HEK293T (cell line): ENCODE measurements at regions not wholly inside any gene's neighbourhood (a gene's known extent, or its start where the extent isn't known, plus 50 kb on each side); places are given as distances from the start of the nearest gene placed in this dataset.

Source experiments
- CTCF ChIA-PET: fragments of 350-600 bp; formaldehyde crosslinking; extraction: SDS; loops from one replicate; lab custom pipeline; 2021; ENCODE audit warnings: antibody characterized with exemption, inconsistent platforms; lab: Yijun Ruan, JAX
- POLR2A ChIA-PET: fragments of 350-600 bp; formaldehyde crosslinking; extraction: SDS; loops from one replicate; lab custom pipeline; 2020; ENCODE audit warnings: antibody characterized with exemption, inconsistent platforms; lab: Yijun Ruan, JAX
- DNase-seq: peaks from one replicate; pipeline ENCODE4 v3.0.0; 2012; ENCODE audit warnings: mixed read lengths; ENCODE audit errors: extremely low spot score
- ARNT ChIP-seq: fragments of 450-650 bp; IDR thresholded peaks from 2 replicates; pipeline ENCODE4 v1.6.1; 2017; ENCODE audit warnings: mild to moderate bottlenecking
- BHLHE40 ChIP-seq: fragments of 450-650 bp; IDR thresholded peaks from 2 replicates; pipeline ENCODE4 v1.6.1; 2016; ENCODE audit warnings: mild to moderate bottlenecking, moderate library complexity, borderline replicate concordance
- CTBP1 ChIP-seq: fragments of 450-650 bp; IDR thresholded peaks from 2 replicates; pipeline ENCODE4 v1.6.1; 2016; ENCODE audit warnings: borderline replicate concordance
- ELF4 ChIP-seq: fragments of 450-650 bp; IDR thresholded peaks from 2 replicates; pipeline ENCODE4 v1.6.1; 2017; ENCODE audit warnings: antibody characterized with exemption
- FOXA1 ChIP-seq: fragments of 450-650 bp; IDR thresholded peaks from 2 replicates; pipeline ENCODE4 v1.6.1; 2016; ENCODE audit warnings: mild to moderate bottlenecking
- FOXK2 ChIP-seq: fragments of 450-650 bp; IDR thresholded peaks from 2 replicates; pipeline ENCODE4 v1.6.1; 2016; ENCODE audit warnings: mild to moderate bottlenecking
- FOXM1 ChIP-seq: fragments of 450-650 bp; IDR thresholded peaks from 2 replicates; pipeline ENCODE4 v1.6.1; 2017; ENCODE audit warnings: mild to moderate bottlenecking, borderline replicate concordance
- HDGF ChIP-seq: fragments of 450-650 bp; IDR thresholded peaks from 2 replicates; pipeline ENCODE4 v1.6.1; 2017; ENCODE audit warnings: antibody characterized with exemption, borderline replicate concordance
- L3MBTL2 ChIP-seq: fragments of 450-650 bp; conservative IDR thresholded peaks from 2 replicates; pipeline ENCODE4 v1.6.1; 2016; ENCODE audit warnings: mild to moderate bottlenecking
- LEF1 ChIP-seq: fragments of 450-650 bp; IDR thresholded peaks from 2 replicates; pipeline ENCODE4 v1.6.1; 2017; ENCODE audit warnings: mild to moderate bottlenecking, borderline replicate concordance
- NFRKB ChIP-seq: fragments of 450-650 bp; IDR thresholded peaks from 2 replicates; pipeline ENCODE4 v1.6.1; 2016; ENCODE audit warnings: mild to moderate bottlenecking, moderate library complexity
- SP1 ChIP-seq: fragments of 450-650 bp; IDR thresholded peaks from 2 replicates; pipeline ENCODE4 v1.6.1; 2017
- SUZ12 ChIP-seq: fragments of 450-650 bp; IDR thresholded peaks from 2 replicates; pipeline ENCODE4 v1.6.1; 2016; ENCODE audit warnings: mild to moderate bottlenecking
- TARDBP ChIP-seq: fragments of 450-650 bp; IDR thresholded peaks from 2 replicates; pipeline ENCODE4 v1.6.1; 2016
- ZNF384 ChIP-seq: fragments of 450-650 bp; IDR thresholded peaks from 2 replicates; pipeline ENCODE4 v1.6.1; 2016
- TF ChIP-seq, protein P1 (sequence below): fragments of 450-650 bp; IDR thresholded peaks from 2 replicates; pipeline ENCODE4 v1.6.1; 2016

DNA sequence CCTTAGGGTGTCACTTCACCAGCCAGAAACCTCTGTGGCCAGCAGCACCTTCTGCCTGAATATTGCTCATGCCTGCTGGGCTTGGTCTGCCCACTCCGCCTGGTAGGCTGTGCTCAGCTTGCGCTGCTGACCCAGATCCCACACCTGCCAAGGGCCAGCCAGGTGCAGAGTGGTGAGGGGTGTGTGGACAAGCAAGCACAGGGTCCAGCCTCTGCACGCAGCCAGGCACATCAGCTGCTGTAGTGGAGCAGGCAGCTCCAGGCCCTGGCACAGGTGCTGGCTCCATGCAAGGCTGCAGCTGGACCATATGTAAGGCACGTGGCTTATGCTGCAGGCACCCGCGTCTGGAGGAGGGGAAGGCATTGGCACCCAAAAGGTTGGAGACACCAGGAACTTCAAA lies 567.4 kb downstream of the INHBA start:
- no peak for DNase-seq
- POLR2A ChIA-PET, result no interaction called here
- no peak for TF ChIP-seq HDGF
- no peak for TF ChIP-seq SP1
- CTCF ChIA-PET, result no interaction called here

DNA sequence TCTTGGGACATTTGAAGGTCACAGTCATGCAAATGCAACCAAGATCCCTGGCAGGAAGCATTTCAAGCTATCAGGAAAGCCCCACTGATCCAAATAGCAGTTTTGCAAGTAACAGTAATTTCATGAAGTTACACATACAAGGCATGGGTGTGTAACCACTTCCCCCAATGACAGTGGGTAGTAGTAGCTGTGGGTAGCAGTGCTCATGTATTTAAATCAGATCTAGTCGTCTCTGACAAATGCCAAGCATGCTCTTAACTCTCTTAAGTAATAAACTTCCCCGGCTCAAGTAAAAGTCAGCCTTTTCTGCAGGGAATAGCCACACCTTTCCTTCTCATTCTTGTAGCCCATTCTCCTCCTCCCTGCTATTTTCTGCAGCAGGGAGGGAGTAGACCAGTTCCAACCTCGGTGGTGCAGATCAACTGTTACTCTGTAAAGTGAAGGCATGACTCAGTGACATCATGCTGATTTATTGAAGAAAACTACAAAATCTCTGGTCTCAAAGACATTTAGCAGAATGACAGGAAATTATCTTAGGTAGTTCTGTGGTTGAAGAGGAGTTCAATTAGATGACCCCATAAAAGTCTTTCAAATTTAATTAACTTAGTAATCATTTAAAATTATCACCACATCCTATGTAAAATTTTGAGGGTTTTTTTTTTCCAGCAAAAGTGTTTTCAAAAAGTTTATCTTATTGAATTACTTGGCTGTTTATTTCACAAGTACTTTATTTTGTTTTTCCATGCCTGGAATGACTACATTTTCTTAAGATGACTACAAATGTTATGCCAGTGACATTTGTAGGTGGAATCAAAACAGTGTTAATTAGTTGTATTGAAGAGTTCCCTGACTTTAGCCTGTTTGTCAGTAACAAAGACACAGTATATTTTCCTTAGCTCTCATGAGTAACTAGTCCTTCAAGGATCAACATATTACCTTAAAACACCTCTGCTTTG lies 568.3 kb downstream of the INHBA start:
- TF ChIP-seq ZNF384, result no peak
- TF ChIP-seq CTBP1, result no peak
- TF ChIP-seq, protein P1, sequence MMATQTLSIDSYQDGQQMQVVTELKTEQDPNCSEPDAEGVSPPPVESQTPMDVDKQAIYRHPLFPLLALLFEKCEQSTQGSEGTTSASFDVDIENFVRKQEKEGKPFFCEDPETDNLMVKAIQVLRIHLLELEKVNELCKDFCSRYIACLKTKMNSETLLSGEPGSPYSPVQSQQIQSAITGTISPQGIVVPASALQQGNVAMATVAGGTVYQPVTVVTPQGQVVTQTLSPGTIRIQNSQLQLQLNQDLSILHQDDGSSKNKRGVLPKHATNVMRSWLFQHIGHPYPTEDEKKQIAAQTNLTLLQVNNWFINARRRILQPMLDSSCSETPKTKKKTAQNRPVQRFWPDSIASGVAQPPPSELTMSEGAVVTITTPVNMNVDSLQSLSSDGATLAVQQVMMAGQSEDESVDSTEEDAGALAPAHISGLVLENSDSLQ, result peak; percentile 51; the same call in 1 of the 2 replicates
- no peak for TF ChIP-seq FOXM1
- ChIA-PET POLR2A (no interaction called here), CTCF (no interaction called here)
- no peak for DNase-seq

DNA sequence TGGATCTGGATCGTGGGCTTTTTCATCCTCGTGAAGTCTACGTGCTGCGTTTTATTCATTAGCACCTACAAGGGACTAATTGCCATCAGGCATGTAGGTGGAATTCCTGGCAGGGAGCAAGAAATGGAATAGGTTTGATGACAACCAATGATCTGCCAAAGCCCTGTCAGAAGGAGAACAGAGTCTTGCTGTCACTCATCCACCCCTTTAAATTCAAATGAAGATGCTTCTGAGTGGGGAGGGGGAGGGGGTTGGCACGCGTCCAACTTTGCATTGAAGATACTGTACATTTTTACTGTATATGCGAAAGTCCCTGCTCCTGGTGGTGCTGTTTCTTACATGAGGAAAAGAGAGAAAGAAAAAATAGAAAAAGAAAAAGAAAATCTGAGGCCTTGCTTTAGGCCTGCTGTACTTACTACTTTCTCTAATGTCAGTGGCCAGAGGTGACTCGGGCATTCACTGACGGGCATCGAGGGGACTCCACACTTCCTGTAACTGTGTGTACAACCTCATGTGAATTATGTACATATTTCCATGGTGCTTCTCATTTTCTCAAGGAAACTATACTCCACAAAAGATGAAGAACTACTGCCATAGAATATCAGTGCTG lies 569.1 kb downstream of the INHBA start:
- no peak for TF ChIP-seq HDGF
- TF ChIP-seq FOXA1, result no peak
- POLR2A ChIA-PET, result no interaction called here
- CTCF ChIA-PET, result no interaction called here
- no peak for DNase-seq

DNA sequence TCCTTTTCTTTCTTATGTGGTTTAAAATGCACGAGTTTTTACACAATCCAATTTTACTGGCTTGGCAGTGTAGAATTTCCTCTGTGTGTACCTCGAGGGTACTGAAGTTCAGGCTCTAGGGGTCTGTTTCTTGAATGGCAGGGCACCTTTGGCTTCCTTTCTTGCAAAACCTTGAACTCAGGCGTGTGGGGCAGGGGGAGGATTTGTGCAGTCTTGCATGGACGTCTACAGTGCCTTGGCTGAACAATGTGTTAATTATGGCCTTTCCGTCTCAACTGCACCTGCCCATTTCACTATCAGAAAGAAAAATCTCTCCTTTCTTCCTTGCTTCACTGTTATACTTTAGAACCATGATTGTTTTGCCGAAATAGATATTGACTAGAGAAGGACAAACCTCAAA lies 570.9 kb downstream of the INHBA start:
- ChIA-PET POLR2A (no interaction called here), CTCF (no interaction called here)
- no peak for DNase-seq
- TF ChIP-seq SP1, result no peak
- no peak for TF ChIP-seq ELF4
- no peak for TF ChIP-seq SUZ12
- TF ChIP-seq ZNF384, result no peak
- no peak for TF ChIP-seq TARDBP
- no peak for TF ChIP-seq L3MBTL2
- TF ChIP-seq CTBP1, result no peak
- TF ChIP-seq FOXM1, result no peak
- TF ChIP-seq NFRKB, result no peak
- TF ChIP-seq, protein P1, result no peak
- TF ChIP-seq LEF1, result no peak
- no peak for TF ChIP-seq ARNT
- TF ChIP-seq FOXK2, result no peak
- no peak for TF ChIP-seq BHLHE40
- TF ChIP-seq FOXA1, result no peak
- no peak for TF ChIP-seq HDGF

DNA sequence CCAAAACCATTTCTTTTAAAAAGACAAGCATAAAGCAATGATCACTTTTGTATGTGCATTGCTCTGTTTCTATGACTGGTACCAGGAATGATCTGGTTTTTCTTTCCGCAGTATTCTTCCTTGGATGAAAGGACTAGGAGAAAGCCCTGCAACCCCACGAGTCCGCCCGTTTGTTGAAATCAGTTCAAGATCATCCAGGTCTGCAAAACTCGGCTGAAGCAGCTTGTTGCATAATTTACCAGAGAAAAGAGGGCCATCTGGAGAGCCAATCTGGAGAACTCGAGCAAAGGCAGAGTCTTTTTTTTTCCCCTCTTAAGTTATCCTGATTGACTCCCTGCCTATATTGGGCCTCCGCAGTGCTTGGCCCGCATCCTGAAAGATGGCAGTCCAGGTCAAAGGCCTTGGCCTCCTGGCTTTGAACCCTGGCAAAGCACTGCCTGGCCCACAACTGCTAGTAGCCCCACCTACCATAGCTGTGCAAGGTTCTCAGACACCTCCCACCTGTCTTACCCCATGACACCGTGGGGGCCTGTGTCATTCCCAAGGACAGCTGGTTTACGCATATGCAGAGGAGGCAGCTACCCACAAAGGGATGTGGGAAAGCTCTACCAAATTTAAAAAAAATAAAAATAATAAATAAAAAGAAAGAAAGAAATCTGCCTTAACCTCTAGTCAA lies 572.2 kb downstream of the INHBA start:
- TF ChIP-seq CTBP1, result no peak
- TF ChIP-seq SUZ12, result no peak
- TF ChIP-seq FOXA1, result no peak
- no peak for TF ChIP-seq BHLHE40
- TF ChIP-seq LEF1, result no peak
- TF ChIP-seq FOXM1, result no peak
- TF ChIP-seq FOXK2, result no peak
- TF ChIP-seq SP1, result no peak
- TF ChIP-seq NFRKB, result no peak
- no peak for TF ChIP-seq L3MBTL2
- TF ChIP-seq, protein P1, result no peak
- no peak for TF ChIP-seq ARNT
- no peak for TF ChIP-seq TARDBP
- TF ChIP-seq HDGF, result no peak
- CTCF ChIA-PET, result no interaction called here
- DNase-seq, result no peak
- POLR2A ChIA-PET, result no interaction called here

DNA sequence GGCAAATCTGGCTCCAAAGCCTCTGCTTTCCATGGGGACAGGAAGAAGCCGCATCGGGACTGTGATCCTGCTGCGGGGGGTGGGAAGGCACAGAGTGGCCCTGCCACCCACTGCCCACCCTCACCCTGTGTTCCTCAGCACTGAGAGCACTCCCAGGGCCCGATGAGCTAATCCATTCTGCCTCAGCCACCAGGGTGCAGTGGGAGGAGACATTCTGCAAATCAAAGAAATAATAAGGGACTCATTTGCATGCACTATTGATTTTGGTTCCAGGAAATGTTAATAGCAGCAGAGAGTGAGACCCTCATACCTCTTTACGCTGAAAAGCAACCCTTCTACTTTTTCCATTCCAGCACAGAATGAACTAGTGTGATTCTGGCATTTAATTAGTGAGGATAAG lies 572.8 kb downstream of the INHBA start:
- CTCF ChIA-PET, result no interaction called here
- DNase-seq, result no peak
- POLR2A ChIA-PET, result no interaction called here
- TF ChIP-seq SP1, result no peak
- TF ChIP-seq ARNT, result no peak
- TF ChIP-seq FOXK2, result no peak
- no peak for TF ChIP-seq ZNF384
- TF ChIP-seq NFRKB, result no peak
- no peak for TF ChIP-seq BHLHE40
- TF ChIP-seq FOXM1, result no peak
- TF ChIP-seq, protein P1, result no peak
- TF ChIP-seq SUZ12, result no peak
- TF ChIP-seq L3MBTL2, result no peak
- TF ChIP-seq CTBP1, result no peak
- no peak for TF ChIP-seq LEF1
- no peak for TF ChIP-seq HDGF
- no peak for TF ChIP-seq ELF4
- no peak for TF ChIP-seq FOXA1
- no peak for TF ChIP-seq TARDBP
